ENCODE measurements at regions not wholly inside any gene's neighbourhood (a gene's known extent, or its start where the extent isn't known, plus 50 kb on each side); places are given as distances from the start of the nearest gene placed in this dataset.

DNA sequence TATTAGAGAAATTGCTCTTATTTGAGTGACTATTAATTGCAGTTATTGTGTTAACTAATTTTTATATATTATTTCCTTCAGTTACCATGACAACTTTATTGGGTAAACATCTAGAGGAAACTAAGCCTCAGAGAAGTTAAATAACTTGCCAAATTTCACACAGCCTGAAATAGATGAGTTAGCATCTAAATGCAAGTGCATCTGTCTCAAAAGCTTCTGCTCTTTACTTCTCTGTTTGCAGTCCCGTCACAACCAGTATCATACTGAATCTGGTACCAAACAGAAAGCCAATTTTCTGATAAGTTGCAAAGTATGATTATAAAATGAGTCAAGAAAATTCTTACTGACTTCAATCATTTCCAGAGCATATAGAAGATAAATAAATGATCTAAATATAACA is 1544.9 kb upstream of the PCDH7 start:
- no peak overlapping the region for H3K4me3 Mint-ChIP-seq
- no peaks in the 10 kb centered on the region for H3K36me3 Mint-ChIP-seq
- no peaks in the 10 kb centered on the region for H3K4me1 Mint-ChIP-seq (ENCODE audit: unreplicated experiment)
- no peaks in the 10 kb centered on the region for H3K9me3 Mint-ChIP-seq
- TF ChIP-seq, protein P1, sequence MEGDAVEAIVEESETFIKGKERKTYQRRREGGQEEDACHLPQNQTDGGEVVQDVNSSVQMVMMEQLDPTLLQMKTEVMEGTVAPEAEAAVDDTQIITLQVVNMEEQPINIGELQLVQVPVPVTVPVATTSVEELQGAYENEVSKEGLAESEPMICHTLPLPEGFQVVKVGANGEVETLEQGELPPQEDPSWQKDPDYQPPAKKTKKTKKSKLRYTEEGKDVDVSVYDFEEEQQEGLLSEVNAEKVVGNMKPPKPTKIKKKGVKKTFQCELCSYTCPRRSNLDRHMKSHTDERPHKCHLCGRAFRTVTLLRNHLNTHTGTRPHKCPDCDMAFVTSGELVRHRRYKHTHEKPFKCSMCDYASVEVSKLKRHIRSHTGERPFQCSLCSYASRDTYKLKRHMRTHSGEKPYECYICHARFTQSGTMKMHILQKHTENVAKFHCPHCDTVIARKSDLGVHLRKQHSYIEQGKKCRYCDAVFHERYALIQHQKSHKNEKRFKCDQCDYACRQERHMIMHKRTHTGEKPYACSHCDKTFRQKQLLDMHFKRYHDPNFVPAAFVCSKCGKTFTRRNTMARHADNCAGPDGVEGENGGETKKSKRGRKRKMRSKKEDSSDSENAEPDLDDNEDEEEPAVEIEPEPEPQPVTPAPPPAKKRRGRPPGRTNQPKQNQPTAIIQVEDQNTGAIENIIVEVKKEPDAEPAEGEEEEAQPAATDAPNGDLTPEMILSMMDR (conservative IDR thresholded peaks at IDR 0.05): no peak
- H3K27ac Mint-ChIP-seq: no peak overlapping the region
- no peak for DNase-seq (ENCODE audit: extremely low spot score, unreplicated experiment)
- H3K27me3 Mint-ChIP-seq: no peaks in the 10 kb centered on the region

DNA sequence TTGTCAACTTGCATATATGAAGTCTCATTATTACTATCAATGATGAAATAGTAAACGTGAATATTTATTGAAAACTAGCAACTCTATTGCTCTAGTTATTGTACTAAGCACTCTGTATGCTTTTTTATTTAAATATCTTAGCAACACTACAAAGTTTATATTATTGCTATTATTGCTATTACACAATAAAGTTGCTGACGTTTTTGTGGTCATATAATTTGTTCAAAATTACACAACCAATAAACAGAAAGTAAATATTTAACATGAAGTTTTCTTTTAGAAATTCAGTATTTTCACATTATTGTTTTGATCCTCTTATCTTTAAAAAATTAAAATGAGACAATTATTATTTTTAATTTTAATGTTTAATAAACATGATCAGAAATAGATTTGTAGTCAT is 1521.1 kb upstream of the PCDH7 start:
- Mint-ChIP-seq H3K27ac (no peak overlapping the region), H3K4me1 (ENCODE audit: unreplicated experiment) (no peaks in the 10 kb centered on the region), H3K27me3 (no peaks in the 10 kb centered on the region), H3K36me3 (no peaks in the 10 kb centered on the region), H3K4me3 (no peak overlapping the region), H3K9me3 (no peaks in the 10 kb centered on the region)
- DNase-seq (ENCODE audit: extremely low spot score, unreplicated experiment): no peak
- TF ChIP-seq, protein P1 (conservative IDR thresholded peaks at IDR 0.05): no peak

DNA sequence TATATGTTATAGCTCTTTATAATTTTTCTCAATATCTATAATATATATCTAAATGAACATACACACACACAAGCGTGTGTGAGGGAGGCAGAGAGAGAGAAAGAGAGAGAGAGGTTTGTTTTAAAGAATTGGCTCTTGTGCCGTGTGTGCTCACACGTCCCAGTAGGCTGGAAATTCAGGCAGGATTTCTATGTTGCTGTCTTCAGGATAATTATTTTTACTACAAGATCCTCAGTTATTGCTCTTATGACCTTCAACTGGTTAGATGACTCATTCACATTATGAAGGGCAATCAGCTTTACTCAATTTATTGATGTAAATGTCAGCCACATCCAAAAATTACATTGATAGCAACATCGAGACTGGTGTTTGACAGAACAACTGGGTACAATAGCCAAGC is 1520.7 kb upstream of the PCDH7 start:
- H3K27ac Mint-ChIP-seq: no peak overlapping the region
- H3K36me3 Mint-ChIP-seq: no peaks in the 10 kb centered on the region
- H3K9me3 Mint-ChIP-seq: no peaks in the 10 kb centered on the region
- no peak for DNase-seq (ENCODE audit: extremely low spot score, unreplicated experiment)
- H3K4me3 Mint-ChIP-seq: no peak overlapping the region
- TF ChIP-seq, protein P1 (conservative IDR thresholded peaks at IDR 0.05): no peak
- H3K27me3 Mint-ChIP-seq: no peaks in the 10 kb centered on the region
- no peaks in the 10 kb centered on the region for H3K4me1 Mint-ChIP-seq (ENCODE audit: unreplicated experiment)

DNA sequence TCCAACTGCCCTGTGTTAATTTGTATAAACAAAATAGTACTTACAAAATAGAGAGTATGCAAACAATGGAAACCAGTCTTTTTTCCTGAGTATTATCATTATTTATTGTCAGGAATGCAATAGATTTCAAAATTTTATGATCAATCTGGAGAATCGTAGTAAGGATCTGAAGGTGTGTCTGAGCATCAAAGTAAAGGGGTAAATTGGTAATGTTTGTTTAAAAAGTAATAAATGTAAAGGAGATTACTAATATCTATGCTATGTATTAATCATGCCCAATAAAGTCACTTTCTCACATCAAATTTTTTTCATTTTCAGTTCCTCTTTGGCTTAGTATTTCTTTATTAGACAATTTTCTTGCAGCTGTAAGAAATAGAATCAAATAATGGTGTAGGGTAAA is 1507.1 kb upstream of the PCDH7 start:
- no peaks in the 10 kb centered on the region for H3K36me3 Mint-ChIP-seq
- DNase-seq (ENCODE audit: extremely low spot score, unreplicated experiment): no peak
- no peaks in the 10 kb centered on the region for H3K4me1 Mint-ChIP-seq (ENCODE audit: unreplicated experiment)
- no peak overlapping the region for H3K4me3 Mint-ChIP-seq
- H3K27me3 Mint-ChIP-seq: peaks cover 5% of the 10 kb centered on the region
- H3K27ac Mint-ChIP-seq: no peak overlapping the region
- H3K9me3 Mint-ChIP-seq: no peaks in the 10 kb centered on the region
- TF ChIP-seq, protein P1 (conservative IDR thresholded peaks at IDR 0.05): no peak

DNA sequence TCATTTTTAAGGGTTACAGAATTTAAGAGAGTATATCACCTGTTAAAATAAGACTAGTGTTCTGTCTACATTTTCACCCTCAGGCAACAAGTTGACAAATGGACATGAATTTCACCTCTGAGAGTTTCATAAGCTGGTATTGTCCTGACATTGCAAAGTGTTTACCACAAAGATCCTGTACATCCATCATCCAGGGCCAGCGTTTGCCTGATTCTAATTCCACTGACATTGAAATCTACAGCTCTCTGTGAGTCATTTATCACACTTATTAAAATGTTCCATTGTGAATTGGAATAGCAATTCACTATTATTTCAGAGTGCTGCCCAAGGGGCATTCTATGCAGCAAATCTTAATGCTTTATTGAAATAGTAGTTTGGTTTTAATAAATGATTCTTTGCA is 1499.4 kb upstream of the PCDH7 start:
- Mint-ChIP-seq H3K27me3 (peaks cover 3% of the 10 kb centered on the region), H3K36me3 (no peaks in the 10 kb centered on the region), H3K4me3 (no peak overlapping the region), H3K4me1 (ENCODE audit: unreplicated experiment) (no peaks in the 10 kb centered on the region), H3K27ac (no peak overlapping the region), H3K9me3 (no peaks in the 10 kb centered on the region)
- TF ChIP-seq, protein P1 (conservative IDR thresholded peaks at IDR 0.05): no peak
- no peak for DNase-seq (ENCODE audit: extremely low spot score, unreplicated experiment)

DNA sequence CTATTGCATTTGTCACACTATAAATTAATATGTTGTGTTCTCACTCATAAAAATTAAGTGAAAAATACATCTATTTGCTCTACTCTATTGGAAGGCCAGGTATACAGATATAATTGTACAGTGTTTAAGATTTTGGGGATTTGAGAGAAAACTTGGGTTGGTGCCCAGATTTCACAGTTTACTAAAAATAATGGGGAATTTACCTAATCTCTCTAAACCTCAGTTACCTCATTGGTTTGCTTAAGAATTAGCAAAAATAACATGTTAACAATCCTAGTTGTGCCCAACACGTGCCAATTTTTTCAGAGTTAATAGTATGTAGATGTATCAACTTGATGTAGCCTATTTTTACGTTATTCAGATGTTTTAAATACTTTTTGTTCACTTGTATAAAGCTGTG is 1495.3 kb upstream of the PCDH7 start:
- H3K27me3 Mint-ChIP-seq: no peaks in the 10 kb centered on the region
- no peaks in the 10 kb centered on the region for H3K36me3 Mint-ChIP-seq
- H3K4me3 Mint-ChIP-seq: no peak overlapping the region
- no peaks in the 10 kb centered on the region for H3K4me1 Mint-ChIP-seq (ENCODE audit: unreplicated experiment)
- H3K9me3 Mint-ChIP-seq: no peaks in the 10 kb centered on the region
- DNase-seq (ENCODE audit: extremely low spot score, unreplicated experiment): no peak
- no peak overlapping the region for H3K27ac Mint-ChIP-seq
- TF ChIP-seq, protein P1 (conservative IDR thresholded peaks at IDR 0.05): no peak

Measured in type B pancreatic cell (in vitro differentiated cells).